HCT116 (cell line): ENCODE measurements at regions not wholly inside any gene's neighbourhood (a gene's known extent, or its start where the extent isn't known, plus 50 kb on each side); places are given as distances from the start of the nearest gene placed in this dataset.

Source experiments
- ATAC-seq: fragments of 200-7000 bp; cut with Tn5 transposase; 2 replicates; pipeline ENCODE4 v1.9.1; 2020; ENCODE audit warnings: mild to moderate bottlenecking, moderate library complexity
- BruUV-seq: library from RNA; stranded (reverse); fragments of 400-500 nt; replicated peaks from 2 replicates; lab custom pipeline; 2021; lab: Mats Ljungman, UMichigan
- CTCF ChIA-PET: fragments of 300-600 bp; sonication (Branson Sonifier 250); formaldehyde crosslinking; loops from one replicate; lab custom pipeline; 2021; ENCODE audit warnings: antibody characterized with exemption; lab: Charles Lee
- POLR2A ChIA-PET: fragments of 300-600, 350-600 bp; sonication (Branson Sonifier 250); formaldehyde crosslinking; loops from one replicate; lab custom pipeline; 2021; ENCODE audit warnings: antibody characterized with exemption; lab: Charles Lee
- RAD21 ChIA-PET, 2 experiments: fragments of 300-600 bp; sonication (Branson Sonifier 250); formaldehyde crosslinking; loops; one replicate each; lab custom pipeline; 2023; ENCODE audit warnings: low total read pairs in 2 of 2; ENCODE audit not compliant: uncharacterized antibody in 2 of 2, unreplicated experiment in 2 of 2, low non-redundant PET in 1 of 2; lab: Charles Lee
- DNase-seq: peaks from one replicate; pipeline ENCODE4 v3.0.0-alpha.2; 2010; ENCODE audit warnings: low read depth, low spot score
- H2AFZ ChIP-seq: fragments of 200-600 bp; shearing (Covaris generic), sonication (generic); 2 replicates; pipeline ENCODE4 v1.6.1; 2017; ENCODE audit warnings: low read depth, mixed run types, mixed read lengths, antibody characterized with exemption, low read length; ENCODE audit not compliant: poor library complexity, severe bottlenecking
- H3K27ac ChIP-seq: 2 replicates; pipeline ENCODE4 v1.5.1; 2012; ENCODE audit warnings: low read depth, low read length
- H3K27me3 ChIP-seq: fragments of 200-600 bp; sonication (generic); 2 replicates; pipeline ENCODE4 v1.6.1; 2016; ENCODE audit warnings: mixed run types, low read length, mixed read lengths; ENCODE audit not compliant: insufficient read depth
- H3K36me3 ChIP-seq, 2 experiments: fragments of 200-500 bp in 1 of 2; fragments of 200-600 bp in 1 of 2; sonication (Bioruptor generic) in 1 of 2; sonication (generic) in 1 of 2; 2 replicates each; pipeline versions ENCODE4 v1.5.1 to v1.6.1; 2014 to 2016; ENCODE audit warnings: low read length in 2 of 2, inconsistent platforms in 1 of 2, mixed read lengths in 1 of 2, mixed run types in 1 of 2; ENCODE audit not compliant: insufficient read depth in 2 of 2, control insufficient read depth in 1 of 2
- H3K4me1 ChIP-seq, 2 experiments: fragments of 200-600 bp in 1 of 2; sonication (generic) in 1 of 2; 2 replicates each; pipeline versions ENCODE4 v1.5.1 to v1.6.1; 2012 to 2017; ENCODE audit warnings: low read length in 2 of 2, inconsistent platforms in 1 of 2, mild to moderate bottlenecking in 1 of 2, mixed read lengths in 1 of 2, mixed run types in 1 of 2, moderate library complexity in 1 of 2; ENCODE audit not compliant: insufficient read depth in 2 of 2, control insufficient read depth in 1 of 2
- H3K4me2 ChIP-seq: fragments of 200-600 bp; sonication (generic); 2 replicates; pipeline ENCODE4 v1.6.1; 2017; ENCODE audit warnings: mixed run types, low read length, mixed read lengths
- H3K4me3 ChIP-seq, 2 experiments: fragments of 200-600 bp in 1 of 2; sonication (generic) in 1 of 2; replicated peaks in 1 of 2; 2 replicates each; pipeline ENCODE4 v1.5.1; 2011 to 2016; ENCODE audit warnings: low read length in 2 of 2, control low read depth in 1 of 2, low read depth in 1 of 2, mild to moderate bottlenecking in 1 of 2, mixed read lengths in 1 of 2, mixed run types in 1 of 2
- H3K79me2 ChIP-seq: fragments of 200-600 bp; sonication (generic); 2 replicates; pipeline ENCODE4 v1.6.1; 2017; ENCODE audit warnings: mild to moderate bottlenecking, mixed run types, low read length, moderate library complexity, mixed read lengths; ENCODE audit not compliant: insufficient read depth
- H3K9ac ChIP-seq: fragments of 200-600 bp; sonication (generic); 2 replicates; pipeline ENCODE4 v1.6.1; 2016; ENCODE audit warnings: low read length, mixed read lengths
- H3K9me2 ChIP-seq: fragments of 200-600 bp; sonication (generic), shearing (Covaris generic); 2 replicates; pipeline ENCODE4 v1.6.1; 2017; ENCODE audit warnings: mixed run types, mild to moderate bottlenecking, moderate library complexity; ENCODE audit not compliant: insufficient read depth
- H3K9me3 ChIP-seq, 2 experiments: fragments of 200-500 bp in 1 of 2; fragments of 200-600 bp in 1 of 2; sonication (Bioruptor generic) in 1 of 2; sonication (generic) in 1 of 2; 2 replicates each; pipeline ENCODE4 v1.6.1; 2014 to 2017; ENCODE audit warnings: low read length in 2 of 2, mixed read lengths in 2 of 2, inconsistent platforms in 1 of 2, low read depth in 1 of 2, mild to moderate bottlenecking in 1 of 2, mixed run types in 1 of 2, moderate library complexity in 1 of 2; ENCODE audit not compliant: control insufficient read depth in 1 of 2, insufficient read depth in 1 of 2
- H4K20me1 ChIP-seq: fragments of 200-600 bp; sonication (generic), shearing (Covaris generic); 2 replicates; pipeline ENCODE4 v1.6.1; 2017; ENCODE audit warnings: mixed run types, mild to moderate bottlenecking, moderate library complexity; ENCODE audit not compliant: insufficient read depth
- CEBPB ChIP-seq: IDR thresholded peaks from 2 replicates; pipeline ENCODE4 v1.6.1; 2012; ENCODE audit warnings: low read depth
- EGR1 ChIP-seq: IDR thresholded peaks from 2 replicates; pipeline ENCODE4 v1.6.1; 2012; ENCODE audit warnings: low read depth
- RAD21 ChIP-seq: IDR thresholded peaks from 2 replicates; pipeline ENCODE4 v1.6.1; 2012; ENCODE audit warnings: low read depth, mild to moderate bottlenecking
- SP1 ChIP-seq: IDR thresholded peaks from 2 replicates; pipeline ENCODE4 v1.6.1; 2012; ENCODE audit warnings: low read depth
- ZFX ChIP-seq: fragments of 450-650 bp; IDR thresholded peaks from 2 replicates; pipeline ENCODE4 v1.6.1; 2017
- ZNF274 ChIP-seq: fragments of 200-500 bp; sonication (Bioruptor generic); IDR thresholded peaks from 2 replicates; pipeline ENCODE4 v1.6.1; 2014; ENCODE audit warnings: mild to moderate bottlenecking, low read depth, low read length, inconsistent platforms
- intact Hi-C: fragments of 100-400 bp; cut with micrococcal nuclease; formaldehyde crosslinking; loops from 2 replicates; pipeline ENCODE4 v1.10.0; 2022
- TF ChIP-seq, protein P1 (sequence below): IDR thresholded peaks from 2 replicates; pipeline ENCODE4 v1.6.1; 2011; ENCODE audit warnings: mild to moderate bottlenecking, low read length, moderate library complexity; ENCODE audit not compliant: insufficient replicate concordance; ENCODE audit errors: extremely low read depth
- TF ChIP-seq, protein P2 (sequence below), 3 experiments: fragments of 200-600 bp in 1 of 3; sonication (generic) in 1 of 3; IDR thresholded peaks in 2 of 3; conservative IDR thresholded peaks in 1 of 3; 2 replicates each; pipeline ENCODE4 v1.5.1; 2012 to 2017; ENCODE audit warnings: low read depth in 2 of 3, low read length in 2 of 3, antibody characterized with exemption in 1 of 3, borderline replicate concordance in 1 of 3, control low read depth in 1 of 3, mild to moderate bottlenecking in 1 of 3, mixed read lengths in 1 of 3, mixed run types in 1 of 3, moderate library complexity in 1 of 3; ENCODE audit not compliant: insufficient read depth in 1 of 3

DNA sequence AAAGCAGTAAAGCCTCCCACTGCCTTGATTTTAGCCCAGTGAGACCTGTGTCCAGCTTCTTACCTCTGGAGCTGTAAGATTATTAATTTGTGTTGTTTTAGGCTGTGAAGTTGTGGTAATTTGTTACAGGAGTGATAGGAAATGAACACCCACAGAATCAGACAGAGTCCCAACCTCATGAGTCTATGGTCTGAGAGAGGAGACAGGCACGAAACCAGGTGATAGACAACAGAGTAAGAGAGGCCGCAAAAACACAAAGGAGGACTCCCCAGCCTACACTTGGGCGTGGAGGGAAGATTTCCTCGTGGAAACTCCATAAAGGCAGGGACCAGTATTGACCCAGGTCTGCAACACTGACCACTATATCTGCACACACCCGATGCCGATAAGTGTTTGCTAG lies 234.6 kb upstream of the JUN start:
- no TSS peak for BruUV-seq

More for the DNA sequence above, 234.6 kb upstream of the JUN start:
- CTCF ChIA-PET = no interaction called here
- no peaks in the 10 kb centered on the region for H3K9me3 ChIP-seq
- no peaks in the 10 kb centered on the region for H3K79me2 ChIP-seq
- RAD21 ChIA-PET = no interaction called here
- H2AFZ ChIP-seq = no peak overlapping the region
- ATAC-seq = no peak
- peaks cover 0 to 22% of the 10 kb centered on the region in 2 experiments; a peak in 2 of 4 replicates for H3K4me1 ChIP-seq
- no peak overlapping the region for H3K4me3 ChIP-seq
- H3K27me3 ChIP-seq = no peaks in the 10 kb centered on the region
- POLR2A ChIA-PET = no interaction called here
- H3K9ac ChIP-seq = no peak overlapping the region
- intact Hi-C loops = no loop called here
- no peak overlapping the region for H3K27ac ChIP-seq
- TF ChIP-seq CEBPB = no peak
- TF ChIP-seq, protein P1, sequence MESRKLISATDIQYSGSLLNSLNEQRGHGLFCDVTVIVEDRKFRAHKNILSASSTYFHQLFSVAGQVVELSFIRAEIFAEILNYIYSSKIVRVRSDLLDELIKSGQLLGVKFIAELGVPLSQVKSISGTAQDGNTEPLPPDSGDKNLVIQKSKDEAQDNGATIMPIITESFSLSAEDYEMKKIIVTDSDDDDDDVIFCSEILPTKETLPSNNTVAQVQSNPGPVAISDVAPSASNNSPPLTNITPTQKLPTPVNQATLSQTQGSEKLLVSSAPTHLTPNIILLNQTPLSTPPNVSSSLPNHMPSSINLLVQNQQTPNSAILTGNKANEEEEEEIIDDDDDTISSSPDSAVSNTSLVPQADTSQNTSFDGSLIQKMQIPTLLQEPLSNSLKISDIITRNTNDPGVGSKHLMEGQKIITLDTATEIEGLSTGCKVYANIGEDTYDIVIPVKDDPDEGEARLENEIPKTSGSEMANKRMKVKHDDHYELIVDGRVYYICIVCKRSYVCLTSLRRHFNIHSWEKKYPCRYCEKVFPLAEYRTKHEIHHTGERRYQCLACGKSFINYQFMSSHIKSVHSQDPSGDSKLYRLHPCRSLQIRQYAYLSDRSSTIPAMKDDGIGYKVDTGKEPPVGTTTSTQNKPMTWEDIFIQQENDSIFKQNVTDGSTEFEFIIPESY = no peak
- TF ChIP-seq EGR1 = no peak
- TF ChIP-seq SP1 = no peak
- no peak for TF ChIP-seq ZFX
- no peak for TF ChIP-seq RAD21
- no peak for TF ChIP-seq ZNF274
- TF ChIP-seq, protein P2, sequence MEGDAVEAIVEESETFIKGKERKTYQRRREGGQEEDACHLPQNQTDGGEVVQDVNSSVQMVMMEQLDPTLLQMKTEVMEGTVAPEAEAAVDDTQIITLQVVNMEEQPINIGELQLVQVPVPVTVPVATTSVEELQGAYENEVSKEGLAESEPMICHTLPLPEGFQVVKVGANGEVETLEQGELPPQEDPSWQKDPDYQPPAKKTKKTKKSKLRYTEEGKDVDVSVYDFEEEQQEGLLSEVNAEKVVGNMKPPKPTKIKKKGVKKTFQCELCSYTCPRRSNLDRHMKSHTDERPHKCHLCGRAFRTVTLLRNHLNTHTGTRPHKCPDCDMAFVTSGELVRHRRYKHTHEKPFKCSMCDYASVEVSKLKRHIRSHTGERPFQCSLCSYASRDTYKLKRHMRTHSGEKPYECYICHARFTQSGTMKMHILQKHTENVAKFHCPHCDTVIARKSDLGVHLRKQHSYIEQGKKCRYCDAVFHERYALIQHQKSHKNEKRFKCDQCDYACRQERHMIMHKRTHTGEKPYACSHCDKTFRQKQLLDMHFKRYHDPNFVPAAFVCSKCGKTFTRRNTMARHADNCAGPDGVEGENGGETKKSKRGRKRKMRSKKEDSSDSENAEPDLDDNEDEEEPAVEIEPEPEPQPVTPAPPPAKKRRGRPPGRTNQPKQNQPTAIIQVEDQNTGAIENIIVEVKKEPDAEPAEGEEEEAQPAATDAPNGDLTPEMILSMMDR (IDR thresholded peaks at IDR 0.05 in 2 of 3, conservative IDR thresholded peaks at IDR 0.05 in 1 of 3; ENCODE audit: borderline replicate concordance in 1 of 3, insufficient read depth in 1 of 3, low read depth in 2 of 3, low read length in 2 of 3) = no peak
- H3K4me2 ChIP-seq = no peak overlapping the region
- no peak for DNase-seq
- no peaks in the 10 kb centered on the region for H4K20me1 ChIP-seq
- H3K36me3 ChIP-seq = no peaks in the 10 kb centered on the region
- H3K9me2 ChIP-seq = no peaks in the 10 kb centered on the region
